GM23248 (cell line): ENCODE measurements at regions not wholly inside any gene's neighbourhood (a gene's known extent, or its start where the extent isn't known, plus 50 kb on each side); places are given as distances from the start of the nearest gene placed in this dataset.

Experiments used
- EZH2 ChIP-seq: fragments of 200-600 bp; sonication (generic); IDR thresholded peaks from 2 replicates; pipeline ENCODE4 v1.6.1; 2018; ENCODE audit warnings: antibody characterized with exemption, mild to moderate bottlenecking; ENCODE audit not compliant: insufficient read depth, poor library complexity, severe bottlenecking
- EZH2phosphoT487 ChIP-seq: fragments of 200-600 bp; sonication (generic); IDR thresholded peaks from 2 replicates; pipeline ENCODE4 v1.6.1; 2018; ENCODE audit warnings: antibody characterized with exemption, moderate library complexity, mild to moderate bottlenecking, low read depth; ENCODE audit not compliant: insufficient read depth

DNA sequence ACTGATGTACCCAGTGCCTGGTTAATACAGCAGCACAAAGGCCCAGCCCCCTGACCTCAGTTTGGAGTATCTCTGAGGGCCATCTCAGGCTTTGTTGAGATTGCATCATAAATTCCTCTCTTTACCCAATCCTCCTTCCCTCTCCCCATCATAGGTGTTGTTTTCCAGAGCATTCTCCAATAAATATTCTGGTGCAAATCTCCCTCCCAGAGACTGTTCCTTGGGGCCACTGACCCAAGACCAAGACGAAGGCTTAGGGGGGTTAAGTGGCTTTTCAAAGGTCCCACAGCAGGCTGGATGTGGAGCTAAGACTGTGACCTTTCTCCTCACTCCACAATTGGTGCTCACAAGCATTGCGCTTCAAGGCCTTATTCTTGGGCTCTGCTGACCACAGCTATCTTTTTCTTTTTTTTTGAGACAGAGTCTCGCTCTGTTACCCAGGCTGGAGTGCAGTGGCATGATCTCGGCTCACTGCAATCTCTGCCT is 72.4 kb upstream of the ZMYND8 start:
- TF ChIP-seq EZH2 (no peak), EZH2phosphoT487 (no peak)
